ENCODE measurements at regions not wholly inside any gene's neighbourhood (a gene's known extent, or its start where the extent isn't known, plus 50 kb on each side); places are given as distances from the start of the nearest gene placed in this dataset.

GRCh38 chr9:86470326-86470725, 116.1 kb upstream of the TUT7 start:
- no peak for DNase-seq

- DNase-seq, result no peak
Observed at GRCh38 chr9:86469476-86470250, 115.5 kb upstream of the TUT7 start.

GRCh38 chr9:86464242-86464641, 110.0 kb upstream of the TUT7 start:
- DNase-seq, result no peak

- DNase-seq, result no peak
Observed at GRCh38 chr9:86460216-86461002, 106.2 kb upstream of the TUT7 start.

GRCh38 chr9:86459599-86460155, 105.5 kb upstream of the TUT7 start:
- DNase-seq, result no peak

- DNase-seq, result no peak
Observed at GRCh38 chr9:86459191-86459590, 105.0 kb upstream of the TUT7 start.

- DNase-seq, result no peak
Observed at GRCh38 chr9:86458191-86458855, 104.1 kb upstream of the TUT7 start.

GRCh38 chr9:86456416-86456815, 102.2 kb upstream of the TUT7 start:
- DNase-seq, result no peak

- DNase-seq, result no peak
Observed at GRCh38 chr9:86454701-86455615, 100.7 kb upstream of the TUT7 start.

GRCh38 chr9:86452201-86452828, 98.1 kb upstream of the TUT7 start:
- no peak for DNase-seq

- no peak for DNase-seq
Observed at GRCh38 chr9:86449246-86449645, 95.0 kb upstream of the TUT7 start.

- DNase-seq, result no peak
Observed at GRCh38 chr9:86445671-86446070, 91.5 kb upstream of the TUT7 start.

- no peak for DNase-seq
Observed at GRCh38 chr9:86443992-86444391, 89.8 kb upstream of the TUT7 start.

- peak; percentile 32 for DNase-seq
Observed at GRCh38 chr9:86434039-86434726, 80.0 kb upstream of the TUT7 start.

- DNase-seq, result no peak
Observed at GRCh38 chr9:86424251-86424891, 70.2 kb upstream of the TUT7 start.

- peak; percentile 40 for DNase-seq
Observed at GRCh38 chr9:86413971-86414880, 60.0 kb upstream of the TUT7 start.

- peak; percentile 10 for DNase-seq
Observed at GRCh38 chr9:86410281-86410680, 56.1 kb upstream of the TUT7 start.

- DNase-seq, result no peak
Observed at GRCh38 chr9:86408121-86408520, 53.9 kb upstream of the TUT7 start.

- DNase-seq, result no peak
Observed at GRCh38 chr9:86407022-86407421, 52.8 kb upstream of the TUT7 start.

- DNase-seq, result no peak
Observed at GRCh38 chr9:86406366-86406765, 52.2 kb upstream of the TUT7 start.
